ENCODE measurements at regions not wholly inside any gene's neighbourhood (a gene's known extent, or its start where the extent isn't known, plus 50 kb on each side); places are given as distances from the start of the nearest gene placed in this dataset.

DNA sequence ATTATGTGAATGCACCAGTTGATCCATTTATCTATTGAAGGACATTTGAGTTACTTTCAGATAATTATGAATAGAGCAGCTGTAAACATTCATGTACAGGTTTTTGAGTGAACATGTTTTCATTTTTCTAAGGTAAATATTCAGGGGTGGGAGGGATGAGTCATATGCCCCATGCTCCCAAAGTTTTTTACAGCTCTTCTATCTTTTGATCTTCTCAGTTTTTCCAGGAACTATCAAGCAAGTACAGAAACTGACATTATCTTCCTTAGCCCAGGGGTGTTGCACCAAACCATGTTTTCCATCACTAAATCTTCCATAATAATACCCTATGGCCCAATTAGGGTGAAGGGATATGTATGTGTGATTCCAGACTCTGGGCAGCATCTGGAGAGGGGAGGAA lies 384.5 kb downstream of the EMP1 start:
- TF ChIP-seq, protein P1, sequence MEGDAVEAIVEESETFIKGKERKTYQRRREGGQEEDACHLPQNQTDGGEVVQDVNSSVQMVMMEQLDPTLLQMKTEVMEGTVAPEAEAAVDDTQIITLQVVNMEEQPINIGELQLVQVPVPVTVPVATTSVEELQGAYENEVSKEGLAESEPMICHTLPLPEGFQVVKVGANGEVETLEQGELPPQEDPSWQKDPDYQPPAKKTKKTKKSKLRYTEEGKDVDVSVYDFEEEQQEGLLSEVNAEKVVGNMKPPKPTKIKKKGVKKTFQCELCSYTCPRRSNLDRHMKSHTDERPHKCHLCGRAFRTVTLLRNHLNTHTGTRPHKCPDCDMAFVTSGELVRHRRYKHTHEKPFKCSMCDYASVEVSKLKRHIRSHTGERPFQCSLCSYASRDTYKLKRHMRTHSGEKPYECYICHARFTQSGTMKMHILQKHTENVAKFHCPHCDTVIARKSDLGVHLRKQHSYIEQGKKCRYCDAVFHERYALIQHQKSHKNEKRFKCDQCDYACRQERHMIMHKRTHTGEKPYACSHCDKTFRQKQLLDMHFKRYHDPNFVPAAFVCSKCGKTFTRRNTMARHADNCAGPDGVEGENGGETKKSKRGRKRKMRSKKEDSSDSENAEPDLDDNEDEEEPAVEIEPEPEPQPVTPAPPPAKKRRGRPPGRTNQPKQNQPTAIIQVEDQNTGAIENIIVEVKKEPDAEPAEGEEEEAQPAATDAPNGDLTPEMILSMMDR (conservative IDR thresholded peaks at IDR 0.05; ENCODE audit: low read length) = no peak
- TF ChIP-seq EZH2phosphoT487 (IDR thresholded peaks at IDR 0.05; ENCODE audit: borderline replicate concordance, low read depth, low read length) = no peak
